ENCODE measurements at regions not wholly inside any gene's neighbourhood (a gene's known extent, or its start where the extent isn't known, plus 50 kb on each side); places are given as distances from the start of the nearest gene placed in this dataset.
"Not testable (repeated sequence)": the region's sequence is repeated elsewhere in the genome, so short reads cannot be mapped to it uniquely, and the experiment has no call there.

DNA sequence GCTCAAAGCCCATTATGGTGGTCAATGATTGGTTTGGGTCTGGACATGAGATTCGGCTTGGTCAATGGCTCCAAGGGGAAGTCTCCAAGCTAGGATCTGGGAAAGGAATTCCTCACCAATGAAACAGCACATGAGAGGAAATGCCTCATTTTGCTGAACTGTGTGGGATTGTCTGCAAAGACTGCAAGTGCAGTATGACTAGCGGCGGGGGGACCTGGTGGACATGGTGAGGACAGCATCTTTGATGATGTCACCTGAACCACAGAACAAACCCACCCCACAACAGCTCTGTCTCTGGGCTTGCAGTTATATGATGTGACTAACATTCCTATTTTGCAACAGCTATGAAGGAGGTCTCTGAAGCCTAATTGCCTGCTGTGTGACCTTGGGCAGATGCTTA is 50.6 kb upstream of the NKD1 start:
- DNase-seq = no peak

DNA sequence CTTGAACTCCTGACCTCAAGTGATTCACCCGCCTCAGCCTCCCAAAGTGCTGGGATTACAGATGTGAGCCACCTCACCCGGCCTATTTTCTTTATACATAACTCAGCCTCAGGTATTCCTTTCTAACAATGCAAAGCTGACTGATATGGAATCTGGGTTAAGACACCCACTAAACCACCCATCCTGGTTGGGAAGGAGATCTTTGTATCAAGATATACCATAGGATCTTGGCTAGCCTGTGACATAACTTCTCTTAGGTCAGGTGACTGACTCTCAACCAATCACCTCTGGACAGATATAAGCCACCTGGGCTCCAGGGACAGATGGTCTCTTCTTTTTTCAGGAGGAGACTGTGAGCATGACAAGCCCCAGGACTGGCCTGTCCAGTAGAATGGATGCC is 51.2 kb upstream of the NKD1 start:
- DNase-seq = no peak

DNA sequence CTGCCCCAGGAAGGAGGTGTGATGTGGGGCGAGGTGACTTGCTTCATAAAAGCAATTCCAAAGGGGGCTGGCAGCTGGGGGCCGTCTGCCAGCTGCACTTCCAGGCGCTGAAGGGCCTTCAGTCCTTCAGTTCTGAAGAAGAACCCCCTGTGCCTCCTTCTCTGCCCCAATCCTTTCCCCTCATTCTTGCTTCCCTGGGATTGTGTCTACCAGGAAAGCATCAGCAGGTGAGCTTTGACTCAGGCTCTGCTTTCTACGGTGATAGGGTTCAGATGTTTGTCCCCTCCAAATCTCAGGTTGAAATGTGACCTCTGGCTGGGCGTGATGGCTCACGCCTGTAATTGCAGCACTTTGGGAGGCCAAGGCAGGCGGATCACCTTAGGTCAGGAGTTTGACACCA is 52.5 kb upstream of the NKD1 start:
- DNase-seq = no peak

DNA sequence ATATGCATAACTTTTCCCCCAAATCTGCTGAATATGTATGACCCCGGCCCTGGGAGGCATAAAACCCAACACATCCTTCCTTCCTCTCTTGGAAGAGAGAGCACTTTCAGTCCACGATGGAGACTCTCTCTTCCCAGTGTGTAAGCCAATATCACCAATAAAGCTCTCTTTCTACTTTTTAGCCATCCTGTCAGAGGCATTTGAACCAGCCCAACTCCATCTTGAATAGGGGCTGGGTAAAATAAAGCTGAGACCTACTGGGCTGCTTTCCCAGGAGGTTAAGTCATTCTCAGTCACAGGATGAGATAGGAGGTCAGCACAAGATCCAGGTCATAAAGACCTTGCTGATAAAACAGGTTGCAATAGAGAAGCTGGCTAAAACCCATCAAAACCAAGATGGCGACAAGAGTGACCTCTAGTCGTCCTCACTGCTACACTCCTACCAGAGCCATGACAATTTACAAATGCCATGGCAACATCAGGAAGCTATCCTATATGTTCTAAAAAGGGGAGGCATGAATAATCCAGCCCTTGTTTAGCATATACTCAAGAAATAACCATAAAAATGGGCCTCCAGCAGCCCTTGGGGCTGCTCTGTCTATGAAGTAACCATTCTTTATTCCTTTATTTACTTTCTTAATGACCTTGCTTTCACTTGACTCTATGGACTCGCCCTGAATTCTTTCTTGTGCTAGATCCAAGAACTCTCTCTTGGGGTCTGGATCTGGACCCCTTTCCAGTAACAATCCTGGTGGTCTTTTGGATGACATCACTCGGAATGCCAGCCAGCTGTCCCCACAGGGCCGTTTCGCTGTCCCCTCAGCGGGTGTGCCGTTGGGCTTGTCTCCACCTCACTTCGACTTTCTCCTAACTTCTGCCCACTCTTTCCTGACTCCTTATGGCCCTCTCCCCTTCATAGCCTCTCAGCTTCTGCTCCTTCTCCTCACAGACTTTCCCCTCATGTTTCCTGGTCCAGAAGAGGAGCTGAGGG is 53.4 kb upstream of the NKD1 start:
- no peak for DNase-seq

DNA sequence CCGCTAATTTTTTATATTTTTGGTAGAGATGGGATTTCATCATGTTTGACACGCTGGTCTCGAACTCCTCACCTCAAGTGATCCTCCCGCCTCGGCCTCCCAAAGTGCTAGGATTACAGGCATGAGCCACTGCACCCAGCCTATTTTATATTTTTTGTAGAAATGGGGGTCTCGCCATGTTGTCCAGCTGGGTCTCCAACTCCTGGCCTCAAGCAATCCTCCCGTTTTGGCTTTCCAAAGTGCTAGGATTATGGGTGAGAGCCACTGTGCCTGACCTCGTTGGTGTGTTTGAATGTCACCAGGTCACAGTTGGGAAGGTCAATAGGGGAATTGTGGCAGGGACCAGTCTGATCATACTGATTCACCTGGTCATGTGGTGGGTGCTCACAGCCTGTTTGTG is 56.7 kb upstream of the NKD1 start:
- no peak for DNase-seq

DNA sequence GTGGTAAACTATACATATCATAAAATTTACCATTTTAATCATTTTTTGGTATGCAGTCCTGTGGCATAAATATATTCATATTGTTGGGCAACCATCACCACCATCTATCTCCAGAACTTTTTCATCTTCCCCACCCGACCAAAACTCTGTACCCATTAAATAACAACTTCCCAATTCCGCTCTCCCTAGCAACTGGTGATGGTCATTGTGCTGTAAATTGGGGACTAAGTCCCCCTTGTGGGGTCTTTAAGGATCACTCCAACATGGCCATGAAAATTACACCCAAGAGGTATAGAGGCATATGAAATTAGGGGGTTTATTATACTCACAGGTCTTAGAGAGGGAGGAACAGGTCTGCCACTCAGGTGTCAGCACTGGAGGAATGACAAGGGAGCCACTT is 57.4 kb upstream of the NKD1 start:
- no peak for DNase-seq

DNA sequence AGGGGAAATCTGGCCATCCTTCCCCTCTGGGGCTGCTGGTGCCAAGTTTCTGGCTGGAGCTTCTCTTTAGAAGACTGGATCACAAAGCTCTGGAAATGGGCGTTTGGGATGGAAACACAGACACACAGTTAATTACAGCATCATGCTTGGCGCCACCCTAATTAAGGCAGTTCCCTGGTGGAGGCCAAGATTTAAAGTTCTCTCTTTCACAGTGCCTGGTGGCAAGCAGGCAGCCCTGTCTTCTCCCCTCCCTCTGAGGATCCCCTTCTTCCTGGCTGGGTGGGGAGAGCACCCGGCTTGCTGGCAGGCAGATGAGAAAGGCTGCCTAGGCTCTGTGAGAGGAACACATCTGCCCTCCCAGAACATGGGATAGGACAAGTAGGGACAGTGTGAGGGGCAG is 59.0 kb upstream of the NKD1 start:
- no peak for DNase-seq

DNA sequence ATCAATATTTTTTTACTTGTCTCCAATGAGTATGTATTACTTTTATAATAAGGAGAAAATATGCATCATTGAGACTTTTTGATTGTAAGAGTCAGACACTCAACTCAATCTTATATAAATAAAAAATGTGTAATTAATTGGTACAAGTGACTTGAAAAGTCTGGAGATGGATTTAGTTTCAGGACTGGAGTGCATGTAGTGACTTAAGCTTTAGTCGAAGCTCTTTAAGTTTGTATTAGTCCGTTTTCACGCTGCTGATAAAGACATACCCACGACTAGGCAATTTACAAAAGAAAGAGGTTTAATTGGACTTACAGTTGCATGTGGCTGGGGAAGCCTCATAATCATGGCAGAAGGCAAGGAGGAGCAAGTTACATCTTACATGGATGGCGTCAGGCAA is 60.7 kb upstream of the NKD1 start:
- DNase-seq = no peak

DNA sequence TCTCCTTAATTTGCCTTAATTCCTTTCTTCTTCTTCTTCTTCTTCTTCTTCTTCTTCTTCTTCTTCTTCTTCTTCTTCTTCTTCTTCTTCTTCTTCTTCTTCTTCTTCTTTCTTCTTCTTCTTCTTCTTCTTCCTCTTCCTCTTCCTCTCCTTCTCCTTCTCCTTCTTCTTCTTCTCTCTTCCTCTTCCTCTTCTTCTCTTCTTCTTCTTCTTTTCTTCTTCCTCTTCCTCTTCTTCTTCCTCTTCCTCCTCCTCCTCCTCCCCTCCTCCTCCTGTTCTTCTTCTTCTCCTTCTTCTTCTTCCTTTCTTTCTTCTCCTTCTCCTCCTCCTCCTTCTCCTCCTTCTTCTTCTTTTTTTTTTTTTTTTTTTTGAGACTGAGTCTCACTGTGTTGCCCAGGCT is 62.0 kb upstream of the NKD1 start:
- not testable (repeated sequence) for DNase-seq

DNA sequence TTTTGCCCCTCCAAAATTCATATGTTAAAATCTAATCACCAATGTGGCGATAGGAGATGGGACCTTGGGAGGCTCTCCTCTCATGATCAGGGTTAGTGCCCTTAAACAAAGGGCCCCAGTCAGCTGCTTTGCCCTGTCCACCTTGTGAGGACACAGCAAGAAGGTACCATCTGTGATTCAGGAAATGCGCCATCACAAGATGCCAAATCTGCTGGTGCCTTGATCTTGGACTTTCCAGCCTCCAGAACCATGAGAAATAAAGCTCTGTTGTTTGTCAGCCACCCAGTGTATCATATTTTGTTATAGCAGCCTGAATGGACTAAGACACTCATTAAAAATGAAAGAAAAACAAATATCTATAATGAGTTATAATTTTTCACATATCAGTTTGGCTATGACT is 63.0 kb upstream of the NKD1 start:
- DNase-seq = no peak

DNA sequence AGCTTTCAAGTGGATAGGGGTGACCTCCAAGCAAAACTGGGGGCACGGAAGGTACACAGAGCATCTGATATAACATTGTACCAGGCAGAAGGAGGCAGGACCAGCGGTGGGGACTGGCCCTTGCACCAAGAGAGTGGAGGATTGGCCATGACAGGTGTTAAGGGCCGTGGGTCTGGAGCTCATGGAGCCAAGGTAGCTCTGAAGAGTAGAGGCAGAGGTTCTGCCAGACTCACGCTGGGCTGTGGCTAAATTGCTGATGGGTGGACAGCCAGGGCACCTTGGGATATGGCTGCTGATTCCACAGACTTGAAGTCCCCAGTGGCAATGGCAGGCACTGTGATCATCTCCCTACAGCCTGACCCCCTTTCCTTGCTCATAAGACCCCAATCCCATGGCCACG is 65.9 kb upstream of the NKD1 start:
- no peak for DNase-seq

DNA sequence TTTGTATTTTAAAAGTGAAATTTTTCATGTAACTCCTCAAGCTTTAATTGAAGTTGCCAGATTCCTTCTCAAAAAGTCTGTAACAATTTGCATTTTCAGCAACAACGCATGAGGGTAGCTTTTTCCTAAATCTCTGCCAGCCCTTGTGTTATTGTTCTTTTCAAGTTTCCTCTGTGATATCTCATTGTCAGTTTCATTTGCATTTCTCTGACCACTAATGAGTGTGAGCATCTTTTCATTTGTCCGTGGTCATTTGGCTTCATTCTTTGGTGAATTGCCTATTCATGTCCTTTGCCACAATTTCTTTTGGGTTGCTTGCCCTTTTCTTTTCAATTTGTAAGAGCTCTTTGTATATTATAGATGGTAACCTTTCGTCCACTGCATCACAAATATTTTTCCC is 68.0 kb upstream of the NKD1 start:
- no peak for DNase-seq

DNA sequence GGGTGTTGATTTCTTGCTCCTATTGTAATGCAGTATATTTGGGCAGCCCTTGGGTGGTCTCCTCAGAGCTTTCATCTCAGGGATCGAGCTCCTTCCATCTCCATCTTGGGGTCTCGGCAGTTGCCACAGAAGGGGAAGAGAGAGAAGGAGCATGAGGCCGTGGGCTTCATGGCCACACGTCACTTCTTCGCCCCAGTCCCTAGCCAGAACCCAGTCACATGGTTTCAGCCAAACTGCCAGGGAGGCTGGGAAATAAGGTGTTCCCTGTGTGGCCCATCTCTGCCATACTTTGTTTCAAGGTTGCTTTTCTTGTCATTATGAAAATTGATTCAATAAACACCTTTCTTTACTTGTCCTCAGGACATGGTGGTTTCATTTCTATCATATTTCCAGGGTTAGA is 68.4 kb upstream of the NKD1 start:
- no peak for DNase-seq

DNA sequence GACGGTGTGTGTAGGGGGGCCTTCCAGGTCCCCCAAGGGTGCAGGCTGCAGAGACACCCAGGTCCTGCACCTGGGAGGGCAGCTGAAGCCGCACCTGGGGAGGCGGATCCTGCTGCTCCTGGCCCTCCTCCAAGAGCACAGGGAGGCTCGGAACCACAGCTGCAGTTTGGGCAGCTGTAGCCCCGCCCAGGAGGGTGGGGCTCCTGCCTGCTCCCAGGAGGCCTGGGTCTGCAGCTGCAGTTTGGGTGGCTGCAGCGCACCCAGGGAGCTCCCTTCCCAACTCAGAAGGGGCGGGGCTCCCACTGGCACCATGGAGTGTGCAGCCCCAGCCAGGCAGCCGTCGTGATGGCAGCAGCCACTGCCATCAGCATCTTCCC is 69.4 kb upstream of the NKD1 start:
- no peak for DNase-seq

DNA sequence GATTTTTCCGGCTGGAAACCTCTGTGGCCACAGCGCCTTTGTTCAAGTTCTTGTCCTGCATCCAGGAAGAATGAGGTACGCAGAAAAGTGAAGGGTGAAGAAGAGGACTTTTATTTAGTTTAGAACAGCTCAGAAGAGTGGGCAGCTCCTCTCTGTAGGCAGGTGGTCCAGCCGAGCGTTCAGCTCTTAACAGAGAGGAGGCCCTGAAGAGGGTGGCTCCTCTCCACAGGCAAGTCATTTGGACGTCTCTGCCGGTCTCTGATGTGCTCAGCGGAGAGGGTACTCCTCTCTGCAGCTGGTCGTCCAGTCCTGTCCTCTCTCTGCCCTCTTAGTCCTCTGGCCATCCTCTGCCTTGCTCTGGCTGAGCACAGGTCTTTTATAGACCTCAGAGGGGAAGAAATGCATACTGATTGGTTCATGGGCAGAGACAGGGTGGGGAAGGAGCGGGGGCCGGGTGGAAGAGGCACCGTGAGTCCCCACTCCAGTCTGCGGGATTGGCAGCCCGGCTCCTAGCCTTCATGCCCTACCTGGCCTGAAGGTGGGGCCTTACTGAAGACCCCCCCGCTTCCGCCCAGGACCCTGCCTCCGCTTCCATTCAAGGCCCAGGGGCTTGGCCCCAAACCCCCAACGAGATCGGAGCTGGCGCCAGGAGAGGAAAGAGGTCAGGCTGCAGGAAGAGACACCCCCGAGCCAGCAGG is 70.0 kb upstream of the NKD1 start:
- DNase-seq = no peak

DNA sequence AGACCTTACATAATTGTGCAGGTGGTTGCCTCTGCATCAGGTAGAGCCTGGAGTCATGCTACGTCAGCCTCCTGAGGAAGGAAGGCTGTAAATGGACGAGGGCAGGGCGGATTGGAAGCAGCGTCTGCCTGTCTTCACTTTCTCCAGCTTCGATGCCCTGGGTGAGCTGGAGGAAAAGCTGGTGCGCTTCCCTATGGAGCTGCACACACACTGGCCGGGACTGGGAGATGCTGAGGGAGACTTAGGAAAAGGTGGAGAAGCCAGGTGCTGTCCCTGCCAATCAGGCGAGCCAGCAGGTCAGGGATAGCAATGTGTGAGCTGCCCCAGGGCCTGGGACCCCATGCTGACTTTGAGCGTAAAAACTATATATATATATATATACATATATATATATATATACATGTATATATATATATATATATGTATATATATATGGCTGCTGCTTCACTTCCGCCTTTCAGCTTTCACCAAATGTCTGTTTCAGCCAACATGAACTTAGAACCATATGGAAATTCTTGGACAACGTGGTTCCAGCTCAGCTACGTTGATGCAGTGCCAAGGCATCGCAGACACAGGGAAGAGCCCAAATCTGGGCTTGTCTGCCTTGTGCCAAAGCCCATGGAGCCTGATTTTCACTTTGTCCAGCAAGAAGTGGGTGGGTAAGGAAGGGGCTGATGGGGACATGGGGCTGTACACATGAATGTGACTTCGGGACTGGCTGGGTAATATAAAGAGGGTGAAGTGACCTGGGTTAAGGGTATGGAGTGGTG is 71.5 kb upstream of the NKD1 start:
- no peak for DNase-seq

DNA sequence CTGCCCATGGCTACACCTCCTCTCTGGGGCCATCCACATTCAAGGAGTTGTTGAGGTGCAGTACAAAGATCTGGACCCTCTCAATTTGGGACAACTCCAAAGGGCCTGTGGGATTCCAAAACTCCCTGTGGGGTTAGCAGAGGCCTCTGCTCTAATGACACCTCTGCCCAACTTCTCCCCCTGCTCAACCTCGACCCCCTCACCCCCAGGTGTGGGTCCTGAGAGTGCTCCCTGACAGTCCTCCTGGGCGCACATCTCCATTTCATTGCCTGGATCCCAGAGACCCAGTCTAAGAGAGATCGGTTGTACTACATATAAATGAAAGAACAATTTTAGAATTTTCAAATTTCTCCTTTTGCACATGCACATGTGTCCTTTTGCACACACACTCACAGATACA is 73.0 kb upstream of the NKD1 start:
- no peak for DNase-seq

DNA sequence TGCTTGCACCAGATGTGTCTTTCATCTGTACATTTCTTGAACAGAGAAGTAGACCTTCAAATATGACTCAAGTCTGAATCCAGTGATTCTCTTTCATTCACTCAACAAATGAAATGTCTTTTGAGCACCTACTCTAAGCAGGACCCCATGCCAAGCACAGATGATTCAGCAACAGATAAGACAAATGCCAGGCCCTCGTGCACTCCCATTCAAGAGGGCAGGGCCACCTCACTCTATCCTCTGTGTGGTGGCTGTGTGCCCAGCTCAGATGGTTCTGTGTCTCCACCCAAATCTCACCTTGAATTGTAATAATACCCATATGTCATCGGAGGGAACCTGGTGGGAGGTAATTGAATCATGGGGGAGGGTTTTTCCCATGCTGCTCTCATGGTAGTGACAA is 74.1 kb upstream of the NKD1 start:
- DNase-seq = no peak

DNA sequence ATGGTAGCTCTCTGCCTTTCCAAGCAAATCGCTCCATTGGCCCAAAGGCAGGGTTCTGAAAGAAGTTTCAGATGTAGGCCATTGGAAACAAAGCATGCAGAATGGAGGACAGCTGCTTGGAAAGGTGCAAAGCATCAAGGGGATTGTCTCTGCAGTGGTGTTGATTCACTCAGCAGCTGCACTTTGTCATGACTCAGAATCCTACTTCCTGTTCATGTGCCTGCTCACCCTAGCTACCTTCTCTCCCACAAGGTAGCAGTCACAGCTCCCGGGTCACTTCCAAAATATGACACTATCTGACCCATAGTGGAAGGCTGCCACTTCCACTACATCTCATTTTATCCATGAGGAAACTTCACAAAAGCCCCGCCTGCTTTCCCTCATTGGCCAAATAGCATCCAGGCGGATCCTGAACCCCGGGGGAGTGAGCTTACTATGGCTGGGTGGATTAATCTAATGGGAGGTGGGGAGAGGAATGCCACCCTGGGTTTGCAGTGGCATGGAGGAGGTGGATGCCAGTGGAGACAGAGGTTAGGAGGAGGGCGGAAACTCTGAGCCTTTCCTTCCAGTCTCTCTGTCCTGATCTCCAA is 74.7 kb upstream of the NKD1 start:
- peak; percentile 71 for DNase-seq

DNA sequence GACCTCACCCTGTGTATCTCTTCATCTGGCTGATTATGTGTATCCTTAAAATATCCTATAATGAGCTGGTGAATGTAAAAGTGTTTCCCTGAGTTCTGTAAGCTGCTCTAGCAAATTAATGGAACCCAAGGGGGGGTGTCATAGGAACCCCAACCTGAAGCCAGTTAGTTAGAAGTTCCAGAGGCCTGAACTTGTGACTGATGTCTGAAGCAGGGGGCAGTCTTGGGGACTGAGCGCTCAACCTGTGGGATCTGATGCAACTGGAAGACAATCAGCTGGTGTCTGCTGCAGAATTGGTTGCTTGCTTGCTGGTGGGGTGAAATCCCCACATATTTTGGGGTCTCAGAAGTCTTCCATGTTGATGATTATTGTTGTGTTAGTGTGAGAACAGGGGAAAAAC is 75.7 kb upstream of the NKD1 start:
- no peak for DNase-seq

DNA sequence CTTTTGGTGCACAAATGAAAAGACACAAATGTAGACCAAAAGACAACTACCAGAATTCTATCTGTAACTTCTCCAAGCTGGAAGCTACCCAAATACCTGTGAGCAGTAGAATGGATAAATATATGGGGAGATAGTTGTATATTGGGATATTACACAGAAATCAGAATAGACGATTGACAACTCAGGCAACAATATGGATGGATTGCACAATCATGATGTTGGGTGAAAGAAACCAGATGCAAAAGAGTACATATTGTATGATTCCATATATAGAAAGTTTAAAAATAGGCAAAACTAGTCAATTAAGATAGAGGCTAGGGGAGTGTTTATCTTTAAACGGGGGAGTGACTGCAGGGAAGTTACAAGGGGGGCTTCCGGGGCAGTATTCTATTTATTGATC is 77.5 kb upstream of the NKD1 start:
- no peak for DNase-seq

DNA sequence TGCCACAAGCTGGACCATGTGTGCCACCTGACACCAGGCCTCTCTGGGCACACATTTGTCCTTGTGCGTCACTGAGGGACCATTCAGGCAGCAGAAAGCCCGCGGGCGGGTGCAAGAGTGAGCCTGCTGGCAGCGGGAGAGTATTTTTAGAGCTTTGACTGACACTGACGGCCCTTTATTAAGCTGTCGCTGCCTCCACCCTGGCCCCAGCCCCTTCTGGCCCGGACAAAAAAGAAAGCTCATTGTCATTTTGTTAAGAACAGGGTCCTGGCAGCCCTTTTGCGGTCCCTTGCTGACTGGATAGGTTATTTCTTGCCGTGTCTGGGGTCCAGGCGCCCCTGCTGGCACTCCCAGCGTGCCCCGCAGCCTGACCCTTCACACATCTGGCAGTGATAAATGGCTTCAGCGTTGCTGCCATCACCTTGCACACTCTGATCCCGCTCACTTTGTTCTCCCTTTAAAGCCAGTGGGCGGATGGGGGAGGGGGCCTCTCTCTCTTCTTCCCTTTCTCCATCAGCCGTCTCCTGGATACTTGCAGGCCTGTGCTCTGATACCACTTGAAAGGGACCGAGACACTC is 78.4 kb upstream of the NKD1 start:
- DNase-seq = no peak
